ENCODE measurements at regions not wholly inside any gene's neighbourhood (a gene's known extent, or its start where the extent isn't known, plus 50 kb on each side); places are given as distances from the start of the nearest gene placed in this dataset.

DNA sequence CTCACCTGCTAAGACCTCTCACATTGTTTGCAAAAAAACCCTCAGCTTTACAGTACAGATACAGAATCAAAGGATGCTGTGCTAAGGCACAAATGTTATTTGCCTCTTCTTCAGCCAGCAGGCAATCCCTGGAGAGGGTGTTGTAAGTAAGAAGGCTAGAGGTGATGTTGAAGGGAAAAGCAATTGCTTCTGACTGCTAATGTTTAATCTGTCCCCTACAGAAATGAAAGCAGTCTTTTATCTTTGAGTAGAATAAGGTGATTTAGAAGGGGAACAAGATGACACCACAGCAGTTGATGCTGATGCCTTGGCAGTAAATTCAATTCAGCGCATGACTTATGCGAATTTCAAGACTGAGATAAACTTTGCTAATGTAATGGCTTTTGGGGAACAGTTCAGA lies 1064.8 kb upstream of the IGFBP7 start (continued):
- TF ChIP-seq, protein P1, sequence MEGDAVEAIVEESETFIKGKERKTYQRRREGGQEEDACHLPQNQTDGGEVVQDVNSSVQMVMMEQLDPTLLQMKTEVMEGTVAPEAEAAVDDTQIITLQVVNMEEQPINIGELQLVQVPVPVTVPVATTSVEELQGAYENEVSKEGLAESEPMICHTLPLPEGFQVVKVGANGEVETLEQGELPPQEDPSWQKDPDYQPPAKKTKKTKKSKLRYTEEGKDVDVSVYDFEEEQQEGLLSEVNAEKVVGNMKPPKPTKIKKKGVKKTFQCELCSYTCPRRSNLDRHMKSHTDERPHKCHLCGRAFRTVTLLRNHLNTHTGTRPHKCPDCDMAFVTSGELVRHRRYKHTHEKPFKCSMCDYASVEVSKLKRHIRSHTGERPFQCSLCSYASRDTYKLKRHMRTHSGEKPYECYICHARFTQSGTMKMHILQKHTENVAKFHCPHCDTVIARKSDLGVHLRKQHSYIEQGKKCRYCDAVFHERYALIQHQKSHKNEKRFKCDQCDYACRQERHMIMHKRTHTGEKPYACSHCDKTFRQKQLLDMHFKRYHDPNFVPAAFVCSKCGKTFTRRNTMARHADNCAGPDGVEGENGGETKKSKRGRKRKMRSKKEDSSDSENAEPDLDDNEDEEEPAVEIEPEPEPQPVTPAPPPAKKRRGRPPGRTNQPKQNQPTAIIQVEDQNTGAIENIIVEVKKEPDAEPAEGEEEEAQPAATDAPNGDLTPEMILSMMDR (conservative IDR thresholded peaks at IDR 0.05; ENCODE audit: low read depth in 2 of 2), result no peak

DNA sequence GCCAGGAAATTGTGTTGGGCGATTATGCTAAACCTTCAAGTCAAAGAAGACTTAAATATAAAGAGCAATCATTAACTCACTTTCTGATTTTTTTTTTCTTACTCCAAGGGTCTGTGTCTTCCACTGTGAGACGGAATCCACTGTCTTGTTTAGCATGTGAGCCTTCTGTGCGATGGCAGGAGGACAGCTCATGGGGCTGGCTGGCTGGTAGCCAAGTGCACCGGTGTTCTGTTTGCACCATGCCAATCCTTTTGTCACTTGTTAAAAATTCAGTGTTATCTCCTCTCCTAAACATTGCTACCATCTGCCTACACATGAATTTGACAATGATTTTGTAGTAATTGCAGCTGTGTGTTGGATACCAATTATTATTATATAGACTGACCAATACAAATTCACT lies 1056.3 kb upstream of the IGFBP7 start:
- H4K20me1 ChIP-seq (replicated peaks; ENCODE audit: insufficient read depth), result no peaks in the 10 kb centered on the region
- no peaks in the 10 kb centered on the region for H3K36me3 ChIP-seq (ENCODE audit: insufficient read depth)
- H3K4me2 ChIP-seq, result no peak overlapping the region
- H3K4me1 ChIP-seq (ENCODE audit: insufficient read depth), result no peaks in the 10 kb centered on the region
- DNase-seq (ENCODE audit: low spot score), result no peak
- no peaks in the 10 kb centered on the region for H3F3A ChIP-seq (replicated peaks; ENCODE audit: low read depth)
- H3K9me3 Mint-ChIP-seq, result no peaks in the 10 kb centered on the region; the same call in 2 of the 3 replicates
- no peak overlapping the region for H2AFZ ChIP-seq
- no peaks in the 10 kb centered on the region for H3K79me2 ChIP-seq (replicated peaks; ENCODE audit: insufficient read depth)
- peaks cover 8% of the 10 kb centered on the region; the same call in 2 of the 3 replicates for H3K4me1 Mint-ChIP-seq
- ATAC-seq, result no peak
- H3K36me3 Mint-ChIP-seq (ENCODE audit: low read depth), result no peaks in the 10 kb centered on the region
- TF ChIP-seq JUNB (IDR thresholded peaks at IDR 0.05; ENCODE audit: unreplicated experiment), result no peak
- TF ChIP-seq POLR2AphosphoS5 (IDR thresholded peaks at IDR 0.05; ENCODE audit: low read depth), result no peak
- TF ChIP-seq NANOG (IDR thresholded peaks at IDR 0.05; ENCODE audit: borderline replicate concordance), result no peak
- TF ChIP-seq STAT1 (IDR thresholded peaks at IDR 0.05; ENCODE audit: unreplicated experiment), result no peak
- TF ChIP-seq CREB1 (CRISPR knock-in tag; IDR thresholded peaks at IDR 0.05; ENCODE audit: low read depth), result no peak
- no peak for TF ChIP-seq EZH2 (IDR thresholded peaks at IDR 0.05; ENCODE audit: low read depth, unreplicated experiment)
- TF ChIP-seq, protein P2, sequence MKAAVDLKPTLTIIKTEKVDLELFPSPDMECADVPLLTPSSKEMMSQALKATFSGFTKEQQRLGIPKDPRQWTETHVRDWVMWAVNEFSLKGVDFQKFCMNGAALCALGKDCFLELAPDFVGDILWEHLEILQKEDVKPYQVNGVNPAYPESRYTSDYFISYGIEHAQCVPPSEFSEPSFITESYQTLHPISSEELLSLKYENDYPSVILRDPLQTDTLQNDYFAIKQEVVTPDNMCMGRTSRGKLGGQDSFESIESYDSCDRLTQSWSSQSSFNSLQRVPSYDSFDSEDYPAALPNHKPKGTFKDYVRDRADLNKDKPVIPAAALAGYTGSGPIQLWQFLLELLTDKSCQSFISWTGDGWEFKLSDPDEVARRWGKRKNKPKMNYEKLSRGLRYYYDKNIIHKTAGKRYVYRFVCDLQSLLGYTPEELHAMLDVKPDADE (IDR thresholded peaks at IDR 0.05), result no peak
- no peak for TF ChIP-seq EZH2phosphoT487 (IDR thresholded peaks at IDR 0.05; ENCODE audit: unreplicated experiment)
- TF ChIP-seq, protein P3, sequence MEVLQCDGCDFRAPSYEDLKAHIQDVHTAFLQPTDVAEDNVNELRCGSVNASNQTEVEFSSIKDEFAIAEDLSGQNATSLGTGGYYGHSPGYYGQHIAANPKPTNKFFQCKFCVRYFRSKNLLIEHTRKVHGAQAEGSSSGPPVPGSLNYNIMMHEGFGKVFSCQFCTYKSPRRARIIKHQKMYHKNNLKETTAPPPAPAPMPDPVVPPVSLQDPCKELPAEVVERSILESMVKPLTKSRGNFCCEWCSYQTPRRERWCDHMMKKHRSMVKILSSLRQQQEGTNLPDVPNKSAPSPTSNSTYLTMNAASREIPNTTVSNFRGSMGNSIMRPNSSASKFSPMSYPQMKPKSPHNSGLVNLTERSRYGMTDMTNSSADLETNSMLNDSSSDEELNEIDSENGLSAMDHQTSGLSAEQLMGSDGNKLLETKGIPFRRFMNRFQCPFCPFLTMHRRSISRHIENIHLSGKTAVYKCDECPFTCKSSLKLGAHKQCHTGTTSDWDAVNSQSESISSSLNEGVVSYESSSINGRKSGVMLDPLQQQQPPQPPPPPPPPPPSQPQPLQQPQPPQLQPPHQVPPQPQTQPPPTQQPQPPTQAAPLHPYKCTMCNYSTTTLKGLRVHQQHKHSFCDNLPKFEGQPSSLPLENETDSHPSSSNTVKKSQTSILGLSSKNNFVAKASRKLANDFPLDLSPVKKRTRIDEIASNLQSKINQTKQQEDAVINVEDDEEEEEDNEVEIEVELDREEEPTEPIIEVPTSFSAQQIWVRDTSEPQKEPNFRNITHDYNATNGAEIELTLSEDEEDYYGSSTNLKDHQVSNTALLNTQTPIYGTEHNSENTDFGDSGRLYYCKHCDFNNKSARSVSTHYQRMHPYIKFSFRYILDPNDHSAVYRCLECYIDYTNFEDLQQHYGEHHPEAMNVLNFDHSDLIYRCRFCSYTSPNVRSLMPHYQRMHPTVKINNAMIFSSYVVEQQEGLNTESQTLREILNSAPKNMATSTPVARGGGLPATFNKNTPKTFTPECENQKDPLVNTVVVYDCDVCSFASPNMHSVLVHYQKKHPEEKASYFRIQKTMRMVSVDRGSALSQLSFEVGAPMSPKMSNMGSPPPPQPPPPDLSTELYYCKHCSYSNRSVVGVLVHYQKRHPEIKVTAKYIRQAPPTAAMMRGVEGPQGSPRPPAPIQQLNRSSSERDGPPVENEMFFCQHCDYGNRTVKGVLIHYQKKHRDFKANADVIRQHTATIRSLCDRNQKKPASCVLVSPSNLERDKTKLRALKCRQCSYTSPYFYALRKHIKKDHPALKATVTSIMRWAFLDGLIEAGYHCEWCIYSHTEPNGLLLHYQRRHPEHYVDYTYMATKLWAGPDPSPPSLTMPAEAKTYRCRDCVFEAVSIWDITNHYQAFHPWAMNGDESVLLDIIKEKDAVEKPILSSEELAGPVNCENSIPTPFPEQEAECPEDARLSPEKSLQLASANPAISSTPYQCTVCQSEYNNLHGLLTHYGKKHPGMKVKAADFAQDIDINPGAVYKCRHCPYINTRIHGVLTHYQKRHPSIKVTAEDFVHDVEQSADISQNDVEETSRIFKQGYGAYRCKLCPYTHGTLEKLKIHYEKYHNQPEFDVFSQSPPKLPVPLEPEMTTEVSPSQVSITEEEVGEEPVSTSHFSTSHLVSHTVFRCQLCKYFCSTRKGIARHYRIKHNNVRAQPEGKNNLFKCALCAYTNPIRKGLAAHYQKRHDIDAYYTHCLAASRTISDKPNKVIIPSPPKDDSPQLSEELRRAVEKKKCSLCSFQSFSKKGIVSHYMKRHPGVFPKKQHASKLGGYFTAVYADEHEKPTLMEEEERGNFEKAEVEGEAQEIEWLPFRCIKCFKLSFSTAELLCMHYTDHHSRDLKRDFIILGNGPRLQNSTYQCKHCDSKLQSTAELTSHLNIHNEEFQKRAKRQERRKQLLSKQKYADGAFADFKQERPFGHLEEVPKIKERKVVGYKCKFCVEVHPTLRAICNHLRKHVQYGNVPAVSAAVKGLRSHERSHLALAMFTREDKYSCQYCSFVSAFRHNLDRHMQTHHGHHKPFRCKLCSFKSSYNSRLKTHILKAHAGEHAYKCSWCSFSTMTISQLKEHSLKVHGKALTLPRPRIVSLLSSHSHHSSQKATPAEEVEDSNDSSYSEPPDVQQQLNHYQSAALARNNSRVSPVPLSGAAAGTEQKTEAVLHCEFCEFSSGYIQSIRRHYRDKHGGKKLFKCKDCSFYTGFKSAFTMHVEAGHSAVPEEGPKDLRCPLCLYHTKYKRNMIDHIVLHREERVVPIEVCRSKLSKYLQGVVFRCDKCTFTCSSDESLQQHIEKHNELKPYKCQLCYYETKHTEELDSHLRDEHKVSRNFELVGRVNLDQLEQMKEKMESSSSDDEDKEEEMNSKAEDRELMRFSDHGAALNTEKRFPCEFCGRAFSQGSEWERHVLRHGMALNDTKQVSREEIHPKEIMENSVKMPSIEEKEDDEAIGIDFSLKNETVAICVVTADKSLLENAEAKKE (CRISPR knock-in tag; IDR thresholded peaks at IDR 0.05), result no peak
- TF ChIP-seq, protein P4, sequence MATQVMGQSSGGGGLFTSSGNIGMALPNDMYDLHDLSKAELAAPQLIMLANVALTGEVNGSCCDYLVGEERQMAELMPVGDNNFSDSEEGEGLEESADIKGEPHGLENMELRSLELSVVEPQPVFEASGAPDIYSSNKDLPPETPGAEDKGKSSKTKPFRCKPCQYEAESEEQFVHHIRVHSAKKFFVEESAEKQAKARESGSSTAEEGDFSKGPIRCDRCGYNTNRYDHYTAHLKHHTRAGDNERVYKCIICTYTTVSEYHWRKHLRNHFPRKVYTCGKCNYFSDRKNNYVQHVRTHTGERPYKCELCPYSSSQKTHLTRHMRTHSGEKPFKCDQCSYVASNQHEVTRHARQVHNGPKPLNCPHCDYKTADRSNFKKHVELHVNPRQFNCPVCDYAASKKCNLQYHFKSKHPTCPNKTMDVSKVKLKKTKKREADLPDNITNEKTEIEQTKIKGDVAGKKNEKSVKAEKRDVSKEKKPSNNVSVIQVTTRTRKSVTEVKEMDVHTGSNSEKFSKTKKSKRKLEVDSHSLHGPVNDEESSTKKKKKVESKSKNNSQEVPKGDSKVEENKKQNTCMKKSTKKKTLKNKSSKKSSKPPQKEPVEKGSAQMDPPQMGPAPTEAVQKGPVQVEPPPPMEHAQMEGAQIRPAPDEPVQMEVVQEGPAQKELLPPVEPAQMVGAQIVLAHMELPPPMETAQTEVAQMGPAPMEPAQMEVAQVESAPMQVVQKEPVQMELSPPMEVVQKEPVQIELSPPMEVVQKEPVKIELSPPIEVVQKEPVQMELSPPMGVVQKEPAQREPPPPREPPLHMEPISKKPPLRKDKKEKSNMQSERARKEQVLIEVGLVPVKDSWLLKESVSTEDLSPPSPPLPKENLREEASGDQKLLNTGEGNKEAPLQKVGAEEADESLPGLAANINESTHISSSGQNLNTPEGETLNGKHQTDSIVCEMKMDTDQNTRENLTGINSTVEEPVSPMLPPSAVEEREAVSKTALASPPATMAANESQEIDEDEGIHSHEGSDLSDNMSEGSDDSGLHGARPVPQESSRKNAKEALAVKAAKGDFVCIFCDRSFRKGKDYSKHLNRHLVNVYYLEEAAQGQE (IDR thresholded peaks at IDR 0.05; ENCODE audit: unreplicated experiment), result no peak
- TF ChIP-seq ZNF114 (CRISPR knock-in tag; IDR thresholded peaks at IDR 0.05), result no peak
- no peak for TF ChIP-seq ZNF331 (CRISPR knock-in tag; IDR thresholded peaks at IDR 0.05; ENCODE audit: low read depth)
- H3K27ac Mint-ChIP-seq, result no peak overlapping the region
- H3K27ac ChIP-seq (ENCODE audit: low read depth), result no peak overlapping the region
- no peak overlapping the region for H3K4me3 Mint-ChIP-seq
- no peaks in the 10 kb centered on the region for H3K27me3 ChIP-seq (ENCODE audit: insufficient read depth)
- H3K4me3 ChIP-seq, result no peak overlapping the region
- H3K9me2 ChIP-seq (ENCODE audit: insufficient read depth), result no peaks in the 10 kb centered on the region; the same call in 1 of the 2 replicates
- H3K27me3 Mint-ChIP-seq (ENCODE audit: insufficient read depth, low read depth, poor library complexity), result peaks cover 2% of the 10 kb centered on the region

Measured in GM23338 (cell line).